CD4-positive, alpha-beta memory T cell (primary cell): ENCODE measurements at regions not wholly inside any gene's neighbourhood (a gene's known extent, or its start where the extent isn't known, plus 50 kb on each side); places are given as distances from the start of the nearest gene placed in this dataset.

Experiments
- CTCF ChIA-PET: fragments of 350-600 bp; sonication (Branson Sonifier 250); formaldehyde crosslinking; loops from one replicate; lab custom pipeline; 2021; ENCODE audit warnings: inconsistent platforms; ENCODE audit not compliant: partially characterized antibody; lab: Charles Lee
- POLR2A ChIA-PET: fragments of 350-600 bp; sonication (Branson Sonifier 250); formaldehyde crosslinking; loops from one replicate; lab custom pipeline; 2021; ENCODE audit not compliant: partially characterized antibody; lab: Charles Lee
- DNase-seq, 5 donors: peaks; one replicate each; pipeline versions ENCODE4 v3.0.0 to v3.0.0-alpha.2; 2020 to 2022; ENCODE audit warnings: mixed read lengths in 1 of 5
- H3K27ac ChIP-seq: one replicate; pipeline ENCODE4 v1.7.0; 2013; ENCODE audit warnings: low read depth, low read length
- H3K27me3 ChIP-seq: 2 replicates; pipeline ENCODE4 v1.7.0; 2013; ENCODE audit warnings: mild to moderate bottlenecking, low read length, moderate library complexity; ENCODE audit not compliant: insufficient read depth
- H3K36me3 ChIP-seq: 2 replicates; pipeline ENCODE4 v1.7.0; 2013; ENCODE audit warnings: mild to moderate bottlenecking, low read length, moderate library complexity; ENCODE audit not compliant: insufficient read depth
- H3K4me1 ChIP-seq: 2 replicates; pipeline ENCODE4 v1.7.0; 2013; ENCODE audit warnings: mild to moderate bottlenecking, low read length, moderate library complexity; ENCODE audit not compliant: insufficient read depth
- H3K4me3 ChIP-seq, 2 donors: one replicate each; pipeline ENCODE4 v1.7.0; 2013; ENCODE audit warnings: low read length in 2 of 2, mild to moderate bottlenecking in 1 of 2
- H3K9me3 ChIP-seq, 2 donors: one replicate each; pipeline ENCODE4 v1.7.0; 2013; ENCODE audit warnings: low read length in 2 of 2, control low read depth in 1 of 2; ENCODE audit not compliant: control insufficient read depth in 1 of 2
- H3K27ac Mint-ChIP-seq, 7 donors: one replicate each; pipeline ENCODE4 v1.8.0; 2020 to 2021; ENCODE audit warnings: mixed read lengths in 7 of 7, mild to moderate bottlenecking in 6 of 7, inconsistent platforms in 3 of 7, moderate library complexity in 3 of 7
- H3K27me3 Mint-ChIP-seq, 2 donors: one replicate each; pipeline ENCODE4 v1.8.0; 2020 to 2021; ENCODE audit warnings: mixed read lengths in 2 of 2
- H3K36me3 Mint-ChIP-seq, 2 donors: one replicate each; pipeline ENCODE4 v1.8.0; 2020 to 2021; ENCODE audit warnings: mixed read lengths in 2 of 2, inconsistent platforms in 1 of 2, mild to moderate bottlenecking in 1 of 2
- H3K4me1 Mint-ChIP-seq, 4 donors: one replicate each; pipeline ENCODE4 v1.8.0; 2020 to 2021; ENCODE audit warnings: mixed read lengths in 4 of 4, mild to moderate bottlenecking in 1 of 4
- H3K4me3 Mint-ChIP-seq, 8 donors: one replicate each; pipeline ENCODE4 v1.8.0; 2020 to 2021; ENCODE audit warnings: mixed read lengths in 8 of 8, mild to moderate bottlenecking in 7 of 8, moderate library complexity in 6 of 8, inconsistent platforms in 3 of 8
- H3K9me3 Mint-ChIP-seq, 8 donors: one replicate each; pipeline ENCODE4 v1.8.0; 2020 to 2021; ENCODE audit warnings: mixed read lengths in 8 of 8, mild to moderate bottlenecking in 5 of 8, inconsistent platforms in 3 of 8, moderate library complexity in 1 of 8
- intact Hi-C: fragments of 100-400 bp; cut with micrococcal nuclease; formaldehyde crosslinking; loops from one replicate; pipeline ENCODE4 v1.15.1; 2023

DNA sequence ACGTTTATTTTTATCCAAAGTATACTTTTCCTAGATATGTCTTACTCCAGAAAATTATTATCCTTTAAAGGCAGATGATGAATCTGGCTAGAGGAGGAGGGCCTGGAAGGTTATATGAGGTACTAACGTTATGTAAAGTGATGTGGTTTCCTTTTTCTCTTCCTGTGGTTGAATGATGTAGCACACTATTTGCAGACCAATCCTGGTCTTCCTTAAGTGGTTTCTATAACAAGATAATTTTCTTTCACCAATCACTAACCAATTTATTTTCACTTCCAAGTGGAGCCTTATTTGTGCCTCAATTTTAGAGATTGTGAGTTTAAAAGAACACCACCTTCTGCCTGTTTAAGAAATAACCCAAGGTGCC, 154.6 kb upstream of the SOX4 start:
- Histone ChIP-seq H3K9me3 (no peaks in the 10 kb centered on the region), H3K36me3 (no peaks in the 10 kb centered on the region), H3K4me3 (no peak overlapping the region), H3K4me1 (peaks cover 14% of the 10 kb centered on the region), H3K27me3 (no peaks in the 10 kb centered on the region), H3K27ac (no peak overlapping the region)
- POLR2A ChIA-PET = no interaction called here
- H3K4me3 Mint-ChIP-seq = peak overlapping the region in 3 of 8 donors; percentile 9 to 70 (median 48)
- no peaks in the 10 kb centered on the region for H3K36me3 Mint-ChIP-seq
- H3K27ac Mint-ChIP-seq = peak overlapping the region in 1 of 7 donors; percentile 7
- intact Hi-C loops = no loop called here
- DNase-seq = peak in 1 of 5 donors; percentile 1
- peaks cover 0 to 3% (median 0%) of the 10 kb centered on the region in 8 donors for H3K9me3 Mint-ChIP-seq
- H3K27me3 Mint-ChIP-seq = no peaks in the 10 kb centered on the region
- peaks cover 9 to 22% (median 16%) of the 10 kb centered on the region in 4 donors for H3K4me1 Mint-ChIP-seq
- CTCF ChIA-PET = no interaction called here

DNA sequence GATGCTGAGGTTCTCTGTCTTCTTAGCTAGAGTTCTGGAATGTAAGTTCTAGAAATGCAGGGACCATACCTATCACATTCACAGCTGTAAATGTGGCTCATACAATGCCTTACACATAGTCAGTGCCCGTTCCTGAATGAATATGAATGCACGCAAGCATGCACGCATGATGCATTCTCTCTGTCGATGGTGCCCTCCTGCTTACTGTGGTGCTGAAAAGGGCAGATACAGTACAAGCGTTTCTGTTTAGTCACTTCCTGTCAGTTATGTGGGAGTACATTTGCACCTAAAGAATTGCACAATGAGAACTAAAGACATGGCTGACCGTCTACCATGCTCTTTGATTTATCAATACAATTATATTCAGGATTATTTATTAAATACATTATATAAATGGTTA, 152.2 kb upstream of the SOX4 start:
- peaks cover 14% of the 10 kb centered on the region for H3K4me1 ChIP-seq
- no peaks in the 10 kb centered on the region for H3K9me3 ChIP-seq
- ChIA-PET POLR2A (no interaction called here), CTCF (no interaction called here)
- Mint-ChIP-seq H3K4me3 (no peak overlapping the region), H3K9me3 (peaks cover 0 to 3% (median 0%) of the 10 kb centered on the region in 8 donors), H3K27ac (no peak overlapping the region), H3K27me3 (peaks cover 0 to 2% of the 10 kb centered on the region in 2 donors), H3K4me1 (peaks cover 9 to 22% (median 16%) of the 10 kb centered on the region in 4 donors), H3K36me3 (no peaks in the 10 kb centered on the region)
- H3K27me3 ChIP-seq = no peaks in the 10 kb centered on the region
- H3K4me3 ChIP-seq = no peak overlapping the region
- DNase-seq = no peak
- intact Hi-C loops = no loop called here
- no peak overlapping the region for H3K27ac ChIP-seq
- no peaks in the 10 kb centered on the region for H3K36me3 ChIP-seq

DNA sequence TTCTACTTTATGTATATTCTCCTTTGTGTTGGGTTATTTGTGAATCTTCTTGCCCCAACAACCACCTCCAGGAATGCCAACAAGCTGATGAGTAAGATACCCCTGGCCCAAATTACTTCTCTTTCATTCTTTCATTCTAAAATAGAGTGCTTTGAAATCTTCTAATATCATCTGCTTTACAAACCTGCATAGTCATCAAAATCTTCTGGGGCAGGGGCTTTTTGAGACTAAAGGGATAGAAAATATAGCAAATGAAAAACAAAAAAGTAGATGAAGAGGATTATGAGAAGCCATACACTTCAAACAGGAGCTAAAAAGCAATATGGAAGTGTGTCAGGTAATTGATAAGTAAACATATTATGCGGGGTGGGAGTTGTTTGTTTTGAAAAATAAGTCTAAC, 150.7 kb upstream of the SOX4 start:
- Mint-ChIP-seq H3K27me3 (peaks cover 2 to 4% of the 10 kb centered on the region in 2 donors), H3K9me3 (no peaks in the 10 kb centered on the region), H3K4me3 (no peak overlapping the region), H3K27ac (no peak overlapping the region), H3K4me1 (peaks cover 9 to 20% (median 14%) of the 10 kb centered on the region in 4 donors), H3K36me3 (no peaks in the 10 kb centered on the region)
- ChIA-PET CTCF (no interaction called here), POLR2A (no interaction called here)
- no peaks in the 10 kb centered on the region for H3K36me3 ChIP-seq
- intact Hi-C loops = no loop called here
- no peak overlapping the region for H3K4me3 ChIP-seq
- H3K9me3 ChIP-seq = no peaks in the 10 kb centered on the region
- DNase-seq = no peak
- peaks cover 14% of the 10 kb centered on the region for H3K4me1 ChIP-seq
- H3K27ac ChIP-seq = no peak overlapping the region
- no peaks in the 10 kb centered on the region for H3K27me3 ChIP-seq

DNA sequence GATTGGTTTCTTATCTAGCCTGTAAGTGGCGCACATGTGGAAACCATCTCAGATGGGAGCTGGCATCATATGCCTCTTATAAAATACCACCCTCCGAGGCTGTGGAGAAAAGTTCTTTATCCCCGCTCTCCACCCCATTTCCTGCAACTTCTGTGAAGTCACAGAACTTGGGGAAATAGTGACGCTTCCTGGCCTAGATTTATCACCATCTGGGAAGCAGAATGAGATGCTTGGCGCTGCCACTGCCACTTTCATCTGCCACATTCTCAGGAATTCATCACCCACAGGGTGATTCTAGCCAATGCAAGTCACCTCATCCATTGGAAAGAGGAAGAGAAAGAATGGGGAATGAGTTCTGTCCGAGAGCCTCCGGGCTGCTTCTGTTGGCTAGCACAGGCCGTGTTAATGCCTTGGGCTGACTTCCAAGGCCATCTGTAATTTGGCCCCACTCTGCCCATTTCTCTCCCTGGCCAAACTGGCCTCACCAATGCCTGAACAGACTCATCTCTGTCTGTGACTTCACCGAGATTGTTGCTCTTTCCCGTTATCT, 148.8 kb upstream of the SOX4 start:
- peaks cover 4% of the 10 kb centered on the region in 2 donors for H3K27me3 Mint-ChIP-seq
- H3K9me3 Mint-ChIP-seq = no peaks in the 10 kb centered on the region
- H3K27me3 ChIP-seq = no peaks in the 10 kb centered on the region
- H3K36me3 ChIP-seq = no peaks in the 10 kb centered on the region
- H3K4me1 Mint-ChIP-seq = peaks cover 0 to 2% (median 0%) of the 10 kb centered on the region in 4 donors
- intact Hi-C loops = no loop called here
- ChIA-PET POLR2A (no interaction called here), CTCF (no interaction called here)
- H3K4me3 ChIP-seq = no peak overlapping the region
- no peak overlapping the region for H3K27ac ChIP-seq
- no peak overlapping the region for H3K4me3 Mint-ChIP-seq
- H3K36me3 Mint-ChIP-seq = no peaks in the 10 kb centered on the region
- no peak for DNase-seq
- H3K9me3 ChIP-seq = no peaks in the 10 kb centered on the region
- H3K27ac Mint-ChIP-seq = no peak overlapping the region
- H3K4me1 ChIP-seq = no peaks in the 10 kb centered on the region

DNA sequence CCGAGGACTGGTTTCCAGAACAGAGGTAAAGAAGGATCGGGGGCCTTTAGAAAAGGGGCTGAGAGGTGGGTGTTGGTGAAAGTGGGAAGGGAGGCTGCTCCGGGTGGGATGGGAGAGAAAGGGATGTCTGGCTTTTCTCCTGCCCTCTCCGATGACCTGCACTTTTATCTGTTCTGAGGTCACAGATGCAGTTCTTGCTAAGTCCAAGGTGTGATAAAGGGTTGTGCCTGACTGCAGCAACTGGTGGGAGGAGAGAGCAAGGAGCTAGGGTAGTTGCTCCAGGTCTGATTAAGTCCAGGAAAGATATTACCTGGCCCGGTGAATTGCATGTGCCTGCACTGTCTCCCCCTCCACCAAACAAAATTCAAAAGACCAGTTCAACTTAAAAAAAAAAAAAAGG, 145.6 kb upstream of the SOX4 start:
- H3K4me1 Mint-ChIP-seq = no peaks in the 10 kb centered on the region
- no peak overlapping the region for H3K4me3 Mint-ChIP-seq
- Histone ChIP-seq H3K4me1 (no peaks in the 10 kb centered on the region), H3K4me3 (no peak overlapping the region), H3K27ac (no peak overlapping the region), H3K9me3 (no peaks in the 10 kb centered on the region), H3K36me3 (no peaks in the 10 kb centered on the region), H3K27me3 (no peaks in the 10 kb centered on the region)
- H3K27me3 Mint-ChIP-seq = peaks cover 4 to 6% of the 10 kb centered on the region in 2 donors
- no peak overlapping the region for H3K27ac Mint-ChIP-seq
- POLR2A ChIA-PET = no interaction called here
- CTCF ChIA-PET = interaction anchor here (0.6 kb wide), 1 partner anchor 36 kb away, joined by 4 read pairs; no protein-coding TSS in a partner anchor
- no peak for DNase-seq
- H3K36me3 Mint-ChIP-seq = no peaks in the 10 kb centered on the region
- no peaks in the 10 kb centered on the region for H3K9me3 Mint-ChIP-seq
- intact Hi-C loops = no loop called here

DNA sequence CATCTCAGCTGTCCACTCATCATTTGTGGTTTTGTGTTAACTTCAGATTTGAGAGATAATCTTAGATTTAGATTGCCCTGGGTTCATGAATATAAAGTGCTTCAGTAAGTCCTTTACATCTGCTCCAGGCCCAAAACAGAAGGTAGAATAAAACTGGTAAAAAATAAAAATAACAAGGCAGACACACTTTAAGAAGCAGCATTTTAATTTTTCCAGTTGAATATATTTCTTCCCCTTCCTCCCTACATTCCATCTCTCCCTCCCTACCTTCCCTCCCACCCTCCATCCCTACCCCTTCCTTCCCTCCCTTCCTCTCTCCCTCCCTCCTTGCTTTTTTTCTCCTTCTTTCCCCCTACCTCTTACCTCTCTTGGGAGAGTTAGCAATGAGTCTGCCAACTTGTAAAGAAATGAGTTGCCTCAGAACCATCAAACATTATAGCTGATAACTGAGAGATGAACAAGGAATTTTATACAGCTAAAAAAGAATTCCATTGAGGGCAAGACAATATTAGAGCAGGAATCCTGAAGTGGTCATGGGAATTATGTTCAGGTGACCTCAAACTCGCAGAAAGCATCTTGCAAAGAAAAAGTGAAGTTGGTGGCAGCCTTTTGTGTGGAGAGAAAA, 145.0 kb upstream of the SOX4 start:
- CTCF ChIA-PET = interaction anchor here (0.6 kb wide), 1 partner anchor 36 kb away, joined by 4 read pairs; no protein-coding TSS in a partner anchor
- H3K4me1 Mint-ChIP-seq = no peaks in the 10 kb centered on the region
- DNase-seq = no peak
- H3K27ac Mint-ChIP-seq = no peak overlapping the region
- no peaks in the 10 kb centered on the region for H3K36me3 ChIP-seq
- POLR2A ChIA-PET = no interaction called here
- H3K36me3 Mint-ChIP-seq = no peaks in the 10 kb centered on the region
- no peaks in the 10 kb centered on the region for H3K27me3 ChIP-seq
- peaks cover 4 to 6% of the 10 kb centered on the region in 2 donors for H3K27me3 Mint-ChIP-seq
- H3K27ac ChIP-seq = no peak overlapping the region
- no peaks in the 10 kb centered on the region for H3K4me1 ChIP-seq
- intact Hi-C loops = no loop called here
- H3K4me3 ChIP-seq = no peak overlapping the region
- no peaks in the 10 kb centered on the region for H3K9me3 Mint-ChIP-seq
- no peaks in the 10 kb centered on the region for H3K9me3 ChIP-seq
- H3K4me3 Mint-ChIP-seq = no peak overlapping the region

DNA sequence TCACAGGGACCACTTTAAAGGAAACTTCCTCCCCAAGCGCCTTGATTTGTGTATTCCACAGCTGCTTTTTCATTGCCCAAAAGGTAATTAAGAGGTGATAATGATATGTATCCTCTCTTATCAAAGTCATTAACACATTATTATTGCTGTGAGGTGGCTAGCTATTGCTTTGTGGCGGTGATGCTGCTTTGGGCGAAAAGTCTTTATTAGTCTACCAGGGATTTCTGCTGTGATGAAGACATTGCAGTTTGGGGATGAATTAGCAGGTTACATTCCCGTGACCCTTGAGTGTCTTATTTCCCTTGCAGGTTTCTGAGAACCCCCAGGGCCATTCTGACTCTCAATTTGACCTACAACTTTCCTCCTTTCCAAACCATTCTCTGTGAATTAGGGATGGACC, 143.4 kb upstream of the SOX4 start:
- no peaks in the 10 kb centered on the region for H3K9me3 ChIP-seq
- H3K4me3 Mint-ChIP-seq = no peak overlapping the region
- H3K36me3 Mint-ChIP-seq = no peaks in the 10 kb centered on the region
- H3K27me3 ChIP-seq = no peaks in the 10 kb centered on the region
- no peaks in the 10 kb centered on the region for H3K4me1 ChIP-seq
- H3K4me3 ChIP-seq = no peak overlapping the region
- no peaks in the 10 kb centered on the region for H3K9me3 Mint-ChIP-seq
- H3K4me1 Mint-ChIP-seq = no peaks in the 10 kb centered on the region
- intact Hi-C loops = no loop called here
- H3K27me3 Mint-ChIP-seq = peaks cover 6 to 7% of the 10 kb centered on the region in 2 donors
- H3K27ac ChIP-seq = no peak overlapping the region
- CTCF ChIA-PET = no interaction called here
- H3K27ac Mint-ChIP-seq = no peak overlapping the region
- H3K36me3 ChIP-seq = no peaks in the 10 kb centered on the region
- POLR2A ChIA-PET = no interaction called here
- no peak for DNase-seq
